Uterus (tissue), 2 donors: ENCODE measurements at regions not wholly inside any gene's neighbourhood (a gene's known extent, or its start where the extent isn't known, plus 50 kb on each side); places are given as distances from the start of the nearest gene placed in this dataset.

Source experiments
- POLR2A ChIP-seq, 2 donors: fragments of 450-650 bp; IDR thresholded peaks; one replicate each; pipeline ENCODE4 v1.6.1; 2016; ENCODE audit warnings: antibody characterized with exemption in 2 of 2, mild to moderate bottlenecking in 1 of 2, moderate library complexity in 1 of 2
- TF ChIP-seq, protein P1 (sequence below), 4 experiments: fragments of 200-600 bp in 2 of 4; fragments of 450-650 bp in 2 of 4; sonication (generic) in 2 of 4; IDR thresholded peaks; one replicate each; pipeline ENCODE4 v1.5.1; 2016 to 2019; ENCODE audit warnings: antibody characterized with exemption in 4 of 4, mild to moderate bottlenecking in 2 of 4, moderate library complexity in 1 of 4

GRCh38 chr1:212179394-212180076 is 105.7 kb upstream of the PPP2R5A start:
- TF ChIP-seq, protein P1, sequence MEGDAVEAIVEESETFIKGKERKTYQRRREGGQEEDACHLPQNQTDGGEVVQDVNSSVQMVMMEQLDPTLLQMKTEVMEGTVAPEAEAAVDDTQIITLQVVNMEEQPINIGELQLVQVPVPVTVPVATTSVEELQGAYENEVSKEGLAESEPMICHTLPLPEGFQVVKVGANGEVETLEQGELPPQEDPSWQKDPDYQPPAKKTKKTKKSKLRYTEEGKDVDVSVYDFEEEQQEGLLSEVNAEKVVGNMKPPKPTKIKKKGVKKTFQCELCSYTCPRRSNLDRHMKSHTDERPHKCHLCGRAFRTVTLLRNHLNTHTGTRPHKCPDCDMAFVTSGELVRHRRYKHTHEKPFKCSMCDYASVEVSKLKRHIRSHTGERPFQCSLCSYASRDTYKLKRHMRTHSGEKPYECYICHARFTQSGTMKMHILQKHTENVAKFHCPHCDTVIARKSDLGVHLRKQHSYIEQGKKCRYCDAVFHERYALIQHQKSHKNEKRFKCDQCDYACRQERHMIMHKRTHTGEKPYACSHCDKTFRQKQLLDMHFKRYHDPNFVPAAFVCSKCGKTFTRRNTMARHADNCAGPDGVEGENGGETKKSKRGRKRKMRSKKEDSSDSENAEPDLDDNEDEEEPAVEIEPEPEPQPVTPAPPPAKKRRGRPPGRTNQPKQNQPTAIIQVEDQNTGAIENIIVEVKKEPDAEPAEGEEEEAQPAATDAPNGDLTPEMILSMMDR (IDR thresholded peaks at IDR 0.05) = no peak
- TF ChIP-seq POLR2A (IDR thresholded peaks at IDR 0.05) = no peak
